ENCODE measurements at regions not wholly inside any gene's neighbourhood (a gene's known extent, or its start where the extent isn't known, plus 50 kb on each side); places are given as distances from the start of the nearest gene placed in this dataset.
A peak's percentile ranks its signal among the peaks of the same experiment; 100 is the strongest.

DNA sequence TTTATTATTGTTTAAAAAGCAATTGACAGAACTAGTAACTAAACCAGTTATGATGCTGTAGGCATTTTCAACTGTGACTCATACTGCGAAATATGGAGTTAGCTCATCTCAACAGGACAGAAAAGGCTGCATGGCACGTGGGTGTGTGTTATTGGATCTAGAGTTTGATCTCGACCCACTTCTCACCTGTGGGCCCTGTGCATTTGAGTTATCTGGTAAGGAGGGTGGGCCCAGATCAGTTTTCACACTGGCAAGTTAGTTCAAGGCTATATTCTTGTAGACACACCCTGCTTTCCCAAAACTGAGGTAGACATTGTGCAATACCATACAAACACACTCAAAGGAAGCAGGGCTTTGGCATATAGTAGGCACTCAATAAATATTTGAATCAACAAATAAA is 71.3 kb upstream of the PRDX6 start:
- Histone ChIP-seq H3K9me2 (ENCODE audit: insufficient read depth) (no peaks in the 10 kb centered on the region), H2AFZ (ENCODE audit: low read depth, low read length, poor library complexity, severe bottlenecking) (no peak overlapping the region), H3K4me3 (replicated peaks in 1 of 2; ENCODE audit: low read depth in 1 of 2, low read length in 2 of 2) (no peak overlapping the region), H3K9ac (ENCODE audit: low read length) (no peak overlapping the region), H3K4me1 (ENCODE audit: control insufficient read depth in 1 of 2, insufficient read depth in 2 of 2, low read length in 2 of 2) (peaks cover 4 to 16% of the 10 kb centered on the region in 2 experiments; a peak in 3 of 4 replicates), H4K20me1 (ENCODE audit: insufficient read depth) (no peaks in the 10 kb centered on the region), H3K27ac (ENCODE audit: low read depth, low read length) (no peak overlapping the region), H3K4me2 (ENCODE audit: low read length) (peak overlapping the region; percentile 19), H3K36me3 (ENCODE audit: control insufficient read depth in 1 of 2, insufficient read depth in 2 of 2, low read length in 2 of 2) (no peaks in the 10 kb centered on the region), H3K9me3 (ENCODE audit: control insufficient read depth in 1 of 2, insufficient read depth in 1 of 2, low read depth in 1 of 2, low read length in 2 of 2) (no peaks in the 10 kb centered on the region), H3K27me3 (ENCODE audit: insufficient read depth, low read length) (no peaks in the 10 kb centered on the region), H3K79me2 (ENCODE audit: insufficient read depth, low read length) (no peaks in the 10 kb centered on the region)
- BruUV-seq (replicated peaks), result no TSS peak
- POLR2A ChIA-PET, result no interaction called here
- DNase-seq (ENCODE audit: low read depth, low spot score) (no peak), ATAC-seq (no peak)
- RAD21 ChIA-PET (ENCODE audit: low non-redundant PET in 1 of 2, low total read pairs in 2 of 2, uncharacterized antibody in 2 of 2, unreplicated experiment in 2 of 2), result no interaction called here
- CTCF ChIA-PET, result no interaction called here
- TF ChIP-seq SIN3A (IDR thresholded peaks at IDR 0.05; ENCODE audit: low read depth) (no peak), FOSL1 (IDR thresholded peaks at IDR 0.05; ENCODE audit: low read depth) (peak; percentile 56), JUND (IDR thresholded peaks at IDR 0.05) (peak; percentile 31; the same call in 1 of the 2 replicates), CEBPB (IDR thresholded peaks at IDR 0.05; ENCODE audit: low read depth) (peak; percentile 56)
- TF ChIP-seq, protein P1, sequence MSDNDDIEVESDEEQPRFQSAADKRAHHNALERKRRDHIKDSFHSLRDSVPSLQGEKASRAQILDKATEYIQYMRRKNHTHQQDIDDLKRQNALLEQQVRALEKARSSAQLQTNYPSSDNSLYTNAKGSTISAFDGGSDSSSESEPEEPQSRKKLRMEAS (IDR thresholded peaks at IDR 0.05), result peak; percentile 64
- intact Hi-C loops (cut with micrococcal nuclease), result loop anchor here (10.0 kb wide), 1 partner anchor 571 kb away; no protein-coding TSS in a partner anchor

DNA sequence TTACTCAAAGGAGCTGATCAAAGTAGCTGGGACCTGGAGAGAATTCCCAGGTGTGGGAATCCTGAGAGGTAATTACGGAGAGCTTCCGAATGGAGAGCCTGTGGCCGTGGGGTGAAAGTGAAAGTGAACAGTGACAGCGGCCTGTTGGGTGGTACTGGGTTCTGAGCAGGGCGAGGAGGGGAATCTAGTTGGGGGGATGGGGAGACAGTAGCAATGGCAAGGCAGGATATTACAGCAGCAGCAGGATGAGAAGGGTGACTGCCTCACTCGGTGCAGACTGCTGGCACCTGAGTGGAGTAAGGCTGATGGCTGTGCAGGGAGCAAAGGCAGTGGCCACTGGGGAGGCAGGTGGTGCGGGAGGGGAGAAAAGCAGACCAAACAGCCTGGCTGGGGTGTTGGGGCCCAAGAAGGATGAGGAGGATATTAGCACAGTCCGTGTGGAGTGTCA is 70.3 kb upstream of the PRDX6 start:
- DNase-seq (ENCODE audit: low read depth, low spot score) (no peak), ATAC-seq (no peak)
- no peaks in the 10 kb centered on the region for H4K20me1 ChIP-seq (ENCODE audit: insufficient read depth)
- RAD21 ChIA-PET (ENCODE audit: low non-redundant PET in 1 of 2, low total read pairs in 2 of 2, uncharacterized antibody in 2 of 2, unreplicated experiment in 2 of 2), result no interaction called here
- no peak overlapping the region for H3K4me2 ChIP-seq (ENCODE audit: low read length)
- peaks cover 4 to 16% of the 10 kb centered on the region in 2 experiments; a peak in 3 of 4 replicates for H3K4me1 ChIP-seq (ENCODE audit: control insufficient read depth in 1 of 2, insufficient read depth in 2 of 2, low read length in 2 of 2)
- no peaks in the 10 kb centered on the region for H3K9me3 ChIP-seq (ENCODE audit: control insufficient read depth in 1 of 2, insufficient read depth in 1 of 2, low read depth in 1 of 2, low read length in 2 of 2)
- H3K27me3 ChIP-seq (ENCODE audit: insufficient read depth, low read length), result no peaks in the 10 kb centered on the region
- CTCF ChIA-PET, result no interaction called here
- H3K27ac ChIP-seq (ENCODE audit: low read depth, low read length), result no peak overlapping the region
- no peaks in the 10 kb centered on the region for H3K9me2 ChIP-seq (ENCODE audit: insufficient read depth)
- no peak overlapping the region for H2AFZ ChIP-seq (ENCODE audit: low read depth, low read length, poor library complexity, severe bottlenecking)
- H3K9ac ChIP-seq (ENCODE audit: low read length), result no peak overlapping the region
- intact Hi-C loops (cut with micrococcal nuclease), result loop anchor here (10.0 kb wide), 1 partner anchor 572 kb away; no protein-coding TSS in a partner anchor
- no TSS peak for BruUV-seq (replicated peaks)
- no peaks in the 10 kb centered on the region for H3K79me2 ChIP-seq (ENCODE audit: insufficient read depth, low read length)
- POLR2A ChIA-PET, result no interaction called here
- H3K4me3 ChIP-seq (replicated peaks in 1 of 2; ENCODE audit: low read depth in 1 of 2, low read length in 2 of 2), result no peak overlapping the region
- TF ChIP-seq CEBPB (IDR thresholded peaks at IDR 0.05; ENCODE audit: low read depth), result no peak
- TF ChIP-seq, protein P2, sequence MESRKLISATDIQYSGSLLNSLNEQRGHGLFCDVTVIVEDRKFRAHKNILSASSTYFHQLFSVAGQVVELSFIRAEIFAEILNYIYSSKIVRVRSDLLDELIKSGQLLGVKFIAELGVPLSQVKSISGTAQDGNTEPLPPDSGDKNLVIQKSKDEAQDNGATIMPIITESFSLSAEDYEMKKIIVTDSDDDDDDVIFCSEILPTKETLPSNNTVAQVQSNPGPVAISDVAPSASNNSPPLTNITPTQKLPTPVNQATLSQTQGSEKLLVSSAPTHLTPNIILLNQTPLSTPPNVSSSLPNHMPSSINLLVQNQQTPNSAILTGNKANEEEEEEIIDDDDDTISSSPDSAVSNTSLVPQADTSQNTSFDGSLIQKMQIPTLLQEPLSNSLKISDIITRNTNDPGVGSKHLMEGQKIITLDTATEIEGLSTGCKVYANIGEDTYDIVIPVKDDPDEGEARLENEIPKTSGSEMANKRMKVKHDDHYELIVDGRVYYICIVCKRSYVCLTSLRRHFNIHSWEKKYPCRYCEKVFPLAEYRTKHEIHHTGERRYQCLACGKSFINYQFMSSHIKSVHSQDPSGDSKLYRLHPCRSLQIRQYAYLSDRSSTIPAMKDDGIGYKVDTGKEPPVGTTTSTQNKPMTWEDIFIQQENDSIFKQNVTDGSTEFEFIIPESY (IDR thresholded peaks at IDR 0.05; ENCODE audit: extremely low read depth, insufficient replicate concordance, low read length), result no peak
- H3K36me3 ChIP-seq (ENCODE audit: control insufficient read depth in 1 of 2, insufficient read depth in 2 of 2, low read length in 2 of 2), result no peaks in the 10 kb centered on the region
